GM21786 (cell line): ENCODE measurements at regions not wholly inside any gene's neighbourhood (a gene's known extent, or its start where the extent isn't known, plus 50 kb on each side); places are given as distances from the start of the nearest gene placed in this dataset.

Source experiments
- ATAC-seq: cut with Tn5 transposase; IDR thresholded peaks from one replicate; pipeline ENCODE4 v1.9.1; 2021; ENCODE audit not compliant: unreplicated experiment

DNA sequence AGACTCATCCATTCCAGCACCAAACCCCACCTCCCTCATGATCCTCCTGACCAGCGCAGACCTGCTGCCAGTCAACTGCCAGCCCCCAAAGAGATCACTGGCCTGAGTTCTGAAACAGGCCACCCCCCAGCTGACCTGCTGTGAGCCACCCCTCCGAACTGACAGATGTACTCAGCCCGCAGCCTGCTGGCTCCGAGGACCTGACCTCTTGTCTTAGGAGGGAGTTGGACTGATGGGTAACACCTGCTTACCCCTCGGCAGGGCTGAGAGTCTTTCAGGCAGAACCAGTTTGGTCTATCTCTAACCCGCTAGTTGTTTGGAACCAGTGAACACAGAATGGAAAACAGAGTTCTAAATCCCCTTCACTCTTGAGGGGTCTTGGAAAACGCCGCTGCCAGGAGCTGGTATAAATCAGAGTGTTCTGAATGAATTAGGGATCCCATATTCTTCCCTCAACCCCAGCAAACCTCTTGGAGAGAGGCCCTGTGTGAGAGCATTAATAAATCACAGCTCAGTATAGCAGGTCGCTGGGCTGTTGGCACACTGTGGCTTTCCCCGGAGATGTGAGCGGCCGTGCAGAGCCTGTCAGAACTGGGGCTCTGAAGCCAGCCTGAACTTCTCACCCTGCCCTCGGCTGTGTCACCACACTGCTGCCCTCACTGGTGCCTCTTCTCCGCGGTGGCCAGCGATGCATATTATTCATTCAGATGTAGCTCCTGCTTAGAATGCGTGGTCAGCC, 165.1 kb upstream of the NCAM1 start:
- ATAC-seq, result no peak

DNA sequence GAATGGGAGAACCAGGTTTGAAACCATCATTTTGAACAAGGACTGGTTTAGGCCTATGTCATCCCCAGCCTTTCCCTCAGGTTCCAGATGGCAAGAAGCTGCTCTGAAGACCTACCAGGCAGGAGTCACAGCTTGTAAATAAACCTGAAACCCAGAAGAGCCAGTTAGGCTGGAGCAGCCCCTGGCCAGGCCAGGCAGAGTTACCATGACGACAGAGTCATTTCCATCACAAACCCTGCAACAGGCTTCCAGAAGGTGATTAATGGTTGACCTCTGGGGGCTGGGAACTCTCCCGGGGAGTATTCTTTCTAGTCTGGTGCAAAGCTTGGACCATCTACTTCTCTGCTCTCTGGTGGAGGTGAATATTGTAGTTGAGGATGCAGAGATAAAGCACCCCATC, 164.1 kb upstream of the NCAM1 start:
- ATAC-seq, result no peak

DNA sequence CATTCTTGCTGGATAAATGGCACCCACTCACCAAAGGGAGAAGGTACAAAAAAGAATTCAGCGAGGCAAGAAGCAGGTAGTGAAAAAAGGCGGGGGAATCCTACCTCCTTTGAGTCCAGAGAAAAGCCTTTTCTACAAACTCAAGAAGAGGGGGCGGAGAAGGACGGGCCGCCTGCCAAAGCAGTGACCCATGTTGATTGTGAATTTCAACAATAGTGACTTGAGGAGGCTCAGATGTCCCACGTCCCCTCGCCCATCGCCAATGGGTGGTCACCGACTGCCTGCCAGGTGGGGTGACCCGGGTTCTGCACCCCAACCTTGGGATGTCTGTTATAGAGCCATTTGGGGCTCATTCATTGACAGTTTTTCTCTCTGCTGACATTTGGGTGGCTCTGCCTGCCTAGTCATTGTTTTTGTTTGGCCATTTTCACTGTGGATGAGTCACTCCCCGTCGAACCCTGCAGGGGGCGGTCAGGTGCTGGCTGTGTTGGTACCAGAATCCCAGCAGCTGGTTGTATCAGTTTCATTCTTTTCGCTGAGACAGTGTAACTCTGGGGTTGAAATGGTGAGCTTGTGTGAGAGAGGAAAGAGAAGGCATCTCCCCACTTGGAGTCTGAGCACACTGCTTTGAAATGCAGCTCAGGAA, 163.4 kb upstream of the NCAM1 start:
- no peak for ATAC-seq

DNA sequence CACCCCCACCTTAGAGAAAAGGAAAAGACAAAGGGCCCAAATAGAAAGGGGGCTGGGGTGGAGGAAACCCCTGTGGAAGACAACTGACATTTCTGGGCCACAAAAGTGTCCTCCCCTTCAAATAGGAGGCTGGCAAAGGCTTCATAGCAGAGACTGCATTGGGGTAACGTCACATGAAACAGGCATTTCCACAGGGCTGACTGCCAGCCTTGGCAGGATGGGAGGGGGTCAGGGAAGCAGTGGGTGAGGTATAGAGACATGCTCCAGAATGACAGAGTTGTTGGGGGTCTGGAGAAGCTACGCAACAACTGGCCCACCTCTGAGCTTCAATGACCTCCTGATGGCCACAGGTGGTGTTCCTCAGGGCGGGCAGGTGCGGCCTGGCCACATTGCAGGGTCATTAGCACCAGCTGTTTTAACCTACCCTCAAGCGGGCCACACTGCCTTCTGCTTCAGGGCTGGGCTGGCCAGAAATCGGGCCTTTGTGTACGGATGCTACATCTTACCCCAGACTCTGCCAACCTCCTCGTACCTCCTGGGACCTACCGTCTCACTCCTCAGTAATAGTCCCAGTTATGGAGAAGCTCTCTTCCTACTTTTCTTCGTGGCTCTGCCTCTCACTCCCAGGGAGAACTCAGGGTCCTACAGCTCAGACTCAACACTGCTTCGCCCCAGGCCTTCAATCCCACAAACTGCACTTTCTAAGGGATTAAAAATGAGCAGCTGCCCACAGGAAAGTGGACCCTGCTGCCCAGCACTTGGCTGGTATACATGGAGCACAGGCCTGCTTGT, 160.0 kb upstream of the NCAM1 start:
- ATAC-seq, result no peak

DNA sequence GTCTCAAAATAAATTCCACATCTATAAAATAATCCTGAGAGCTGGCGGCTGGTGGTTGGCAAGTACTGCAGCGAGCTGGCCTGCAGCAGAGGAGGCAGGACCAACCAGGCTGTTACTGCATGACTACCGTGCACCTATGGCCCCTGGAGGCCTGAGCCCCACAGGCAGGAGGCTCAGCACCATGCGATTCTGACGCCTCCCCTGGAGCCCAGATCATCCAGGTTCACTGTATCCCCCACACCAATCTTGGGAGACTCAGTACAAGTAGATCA, 159.5 kb upstream of the NCAM1 start:
- no peak for ATAC-seq

DNA sequence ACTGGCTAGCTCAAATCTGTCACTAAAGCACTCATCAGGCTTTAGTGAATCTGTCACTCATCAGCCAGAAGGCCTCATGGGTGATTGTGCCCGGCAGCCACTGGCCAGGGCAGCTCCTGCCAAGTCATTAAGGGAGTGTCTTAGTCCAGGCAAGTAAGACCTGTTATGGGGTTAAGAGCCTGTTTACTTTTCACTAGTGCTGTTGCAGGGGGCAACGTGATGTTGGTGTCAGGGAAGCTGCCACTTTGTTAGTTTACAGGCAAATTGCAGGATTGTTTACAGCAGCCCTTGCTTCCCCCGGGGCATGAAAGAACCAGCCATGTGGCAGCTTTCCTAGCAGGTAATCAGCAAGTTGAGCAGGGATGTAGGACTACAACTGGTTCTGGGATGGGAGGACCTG, 155.6 kb upstream of the NCAM1 start:
- no peak for ATAC-seq

DNA sequence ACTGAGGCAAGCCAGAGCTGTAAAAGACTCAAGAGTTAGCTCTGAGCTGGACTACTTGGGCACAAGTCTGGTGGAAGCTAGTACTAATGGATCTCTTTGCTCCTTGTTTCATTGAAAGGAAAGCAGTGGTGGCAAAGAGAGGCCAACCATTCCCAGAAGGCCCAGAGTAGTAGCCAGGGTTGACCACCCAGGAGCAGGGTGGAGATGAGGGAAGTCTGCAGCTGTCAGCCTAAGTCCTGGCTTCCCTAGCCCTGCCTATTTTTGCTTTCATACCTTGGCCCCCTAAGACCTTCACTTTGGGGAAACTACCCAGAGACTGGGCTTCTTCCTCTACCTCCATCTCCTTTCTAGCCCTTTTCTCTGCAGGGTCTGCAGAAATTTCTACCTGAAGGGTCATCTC, 155.0 kb upstream of the NCAM1 start:
- ATAC-seq, result no peak

DNA sequence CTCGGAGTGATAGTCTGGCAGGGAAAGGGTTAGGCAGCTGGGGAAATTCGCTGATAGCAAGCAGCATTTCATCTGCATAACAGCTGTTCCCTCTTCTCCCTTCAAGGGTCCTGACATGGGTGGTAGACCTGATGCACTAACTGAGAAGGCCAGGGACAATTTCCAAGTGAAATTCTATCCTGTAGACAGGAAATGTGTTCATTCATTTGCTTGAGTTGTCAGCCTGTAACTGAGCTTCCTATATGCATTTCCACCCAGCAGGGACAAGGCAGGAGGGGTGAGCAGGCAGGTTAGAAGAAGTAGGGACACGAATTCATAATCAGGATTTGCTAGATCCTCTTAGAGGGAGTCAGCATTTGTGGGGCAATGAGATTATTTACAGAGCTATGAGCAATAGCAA, 154.3 kb upstream of the NCAM1 start:
- ATAC-seq, result no peak

DNA sequence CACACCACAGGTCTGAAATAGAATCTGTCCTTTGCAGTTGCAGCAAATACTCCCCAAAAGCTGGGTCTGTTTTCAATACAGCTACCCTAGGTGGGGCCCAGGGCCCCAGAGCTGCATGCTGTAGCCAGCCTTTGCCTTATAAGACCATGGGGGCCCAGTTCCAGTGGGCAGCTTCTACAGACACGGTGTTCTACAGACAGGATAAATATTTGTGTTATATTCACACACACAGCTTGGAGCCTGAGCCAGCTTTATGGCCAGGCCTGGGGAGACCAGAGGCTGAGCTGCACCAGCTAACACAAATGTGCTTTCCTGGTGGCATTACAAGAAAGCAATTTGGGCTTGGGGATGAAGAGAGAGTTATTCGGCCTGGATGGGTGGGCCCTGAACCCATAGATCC, 151.8 kb upstream of the NCAM1 start:
- ATAC-seq, result no peak

DNA sequence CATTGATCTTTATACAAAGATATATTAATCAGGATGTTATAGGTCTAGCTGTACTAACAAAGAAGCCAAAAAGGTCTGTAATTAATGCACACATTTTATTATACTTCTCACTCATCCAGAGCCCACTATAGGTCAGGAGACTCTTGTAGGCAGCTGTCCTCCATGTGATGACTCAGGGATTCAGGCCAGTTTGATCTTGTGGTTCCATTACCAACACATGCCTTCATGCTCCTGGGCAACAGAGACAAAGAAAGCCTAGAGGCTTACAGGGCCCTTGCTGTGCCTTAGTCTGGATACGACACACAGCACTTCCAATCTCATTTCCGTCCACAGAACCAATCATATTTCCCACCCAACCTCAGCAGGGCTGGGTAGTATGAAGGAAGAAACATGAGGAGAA, 150.3 kb upstream of the NCAM1 start:
- no peak for ATAC-seq

DNA sequence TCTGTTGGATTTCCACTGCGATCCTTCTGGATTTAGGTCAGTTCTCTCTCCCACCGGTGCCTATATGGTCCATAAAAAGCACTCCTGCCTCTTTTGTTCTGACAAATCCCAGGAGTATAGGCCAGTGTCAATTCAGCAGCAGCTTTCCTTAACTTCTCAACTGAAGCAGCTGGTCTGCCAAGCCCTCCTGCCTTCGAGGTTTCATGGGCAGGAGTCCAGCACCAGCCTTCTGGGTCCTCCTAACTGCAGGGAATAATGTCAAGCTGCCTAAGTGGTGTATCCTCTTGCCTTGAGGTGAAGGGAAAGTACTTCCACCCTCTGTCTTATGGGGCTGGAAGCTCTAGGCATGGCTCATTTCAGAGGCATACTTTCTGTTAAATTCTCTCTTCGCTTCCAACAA, 149.4 kb upstream of the NCAM1 start:
- ATAC-seq, result no peak

DNA sequence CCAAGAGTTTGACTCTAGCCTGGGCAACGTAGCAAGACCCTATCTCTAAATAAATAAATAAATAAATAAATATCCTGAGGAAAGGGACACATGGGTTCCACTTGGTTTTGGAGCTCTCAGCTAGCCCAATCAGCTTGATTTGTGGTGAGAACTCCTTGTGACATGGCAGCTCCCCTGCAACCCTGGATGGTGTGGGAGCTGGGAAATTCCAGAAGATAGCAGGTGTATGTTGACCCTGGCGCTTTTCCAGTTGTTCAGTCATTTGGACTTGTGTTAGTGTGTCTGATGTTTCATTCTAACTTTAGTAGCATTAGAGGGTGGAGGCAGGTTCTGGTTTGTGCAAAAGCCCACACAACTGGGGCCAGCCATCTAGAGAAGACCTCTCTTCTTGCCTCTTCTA, 148.5 kb upstream of the NCAM1 start:
- no peak for ATAC-seq

DNA sequence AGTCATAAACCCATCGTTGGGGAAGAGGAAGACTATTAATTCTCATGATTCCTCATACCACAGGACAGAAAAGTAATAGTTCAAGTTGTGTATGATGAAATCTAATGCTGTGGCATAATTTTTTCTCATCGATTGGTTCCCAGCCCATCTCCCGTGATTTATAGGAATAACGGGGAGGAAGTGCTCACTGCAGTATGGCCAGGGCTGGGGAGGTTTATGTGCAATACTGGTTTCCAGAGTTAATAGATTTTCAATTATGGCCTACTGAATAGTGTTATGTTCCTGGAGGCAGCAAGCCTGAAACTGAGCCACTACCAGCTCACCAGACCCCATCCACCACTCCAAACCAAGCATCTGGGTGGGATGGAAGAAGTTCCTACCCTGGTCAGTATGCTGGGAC, 147.1 kb upstream of the NCAM1 start:
- no peak for ATAC-seq

DNA sequence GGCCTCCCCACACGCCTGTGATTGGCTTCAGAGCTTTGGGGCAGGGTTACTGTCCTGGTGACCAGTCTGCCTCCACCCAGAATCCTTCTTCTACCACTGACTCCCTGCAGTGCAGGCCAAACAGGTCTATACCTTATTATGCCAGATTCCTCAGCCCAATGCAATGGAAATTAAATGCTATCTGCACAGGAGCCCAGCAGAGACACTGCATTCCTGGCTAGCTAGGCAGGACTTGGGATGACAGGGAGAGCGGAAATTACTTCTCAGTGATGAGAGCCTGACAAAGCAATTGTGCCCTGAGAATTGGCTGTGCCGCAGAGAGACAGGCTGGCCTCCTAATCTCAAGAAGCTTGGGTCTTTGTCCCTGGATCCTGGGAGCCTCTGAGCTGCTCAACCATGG, 143.8 kb upstream of the NCAM1 start:
- ATAC-seq, result no peak

DNA sequence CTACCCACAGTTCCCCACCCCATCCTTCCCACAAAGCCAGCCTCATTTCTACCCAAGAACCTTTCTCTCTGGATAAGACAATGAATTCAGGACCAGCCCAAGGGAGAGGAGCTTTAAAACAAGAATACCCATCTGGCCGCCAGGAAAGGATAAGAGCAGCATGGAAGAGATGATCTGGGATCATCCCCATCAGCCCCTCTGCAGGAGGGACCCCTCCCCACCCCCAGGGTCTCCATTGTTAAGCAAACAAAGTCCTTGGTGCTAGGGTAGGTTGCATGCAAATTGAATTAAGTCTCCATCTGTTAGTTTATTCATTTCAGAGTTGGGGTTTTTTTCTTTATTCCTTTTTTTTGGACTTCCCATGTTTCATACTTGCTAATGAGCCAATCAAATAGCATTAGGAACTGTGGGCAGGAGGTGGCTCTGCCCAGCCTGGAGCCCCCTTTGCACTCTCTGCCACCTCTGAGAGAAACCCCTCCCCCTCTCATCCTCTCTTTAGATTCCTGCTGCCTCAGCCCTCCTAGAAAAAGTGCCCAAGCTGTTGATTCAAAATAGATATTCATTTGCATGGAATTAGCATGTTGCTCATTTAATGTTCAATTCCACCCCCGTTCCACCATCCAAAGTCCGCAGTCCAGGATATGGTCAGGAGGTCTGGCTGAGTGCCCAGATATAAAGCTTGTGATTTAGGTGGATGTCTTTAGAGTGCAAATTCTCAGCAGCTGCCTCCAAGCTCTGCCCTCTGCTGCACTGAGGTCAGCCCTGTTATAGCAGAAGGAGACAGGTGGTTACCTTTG, 138.5 kb upstream of the NCAM1 start:
- ATAC-seq, result no peak

DNA sequence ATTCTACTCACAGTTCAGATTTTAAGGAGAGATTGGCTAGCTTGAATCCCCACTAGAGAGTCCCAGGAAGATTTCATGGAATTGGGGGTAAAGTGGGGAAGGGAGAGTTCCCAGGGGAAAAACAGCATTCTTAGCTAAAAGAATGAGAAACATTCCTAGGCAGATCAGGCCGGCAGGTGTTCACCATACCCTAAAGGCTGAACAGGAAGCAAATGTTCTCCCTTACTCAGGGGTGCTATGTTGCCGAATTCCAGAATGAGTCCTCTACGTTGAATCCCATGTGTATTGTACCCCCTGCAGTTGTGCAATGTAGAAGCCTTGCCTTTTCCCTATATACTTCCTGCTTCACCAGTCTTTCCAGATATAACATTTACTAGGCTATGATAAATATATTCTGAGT, 135.2 kb upstream of the NCAM1 start:
- no peak for ATAC-seq

DNA sequence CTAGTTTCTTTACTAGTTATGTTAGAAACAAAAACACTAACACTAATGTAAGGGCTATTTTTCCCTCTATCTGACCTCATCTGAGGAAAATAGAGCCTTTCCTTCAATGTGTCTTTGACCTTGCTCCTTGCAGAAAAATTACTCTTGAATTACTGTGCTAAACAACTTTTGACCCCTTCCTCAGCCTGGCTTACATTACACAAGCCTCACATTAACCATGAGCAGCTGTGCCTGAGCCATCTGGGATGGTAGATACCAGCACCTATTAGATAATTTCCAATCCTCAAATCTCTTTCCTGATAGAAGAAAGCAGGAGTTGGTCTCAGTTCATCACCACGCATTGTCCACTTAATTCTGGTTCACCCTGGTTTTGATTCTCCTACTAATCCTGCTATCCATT, 134.4 kb upstream of the NCAM1 start:
- no peak for ATAC-seq

DNA sequence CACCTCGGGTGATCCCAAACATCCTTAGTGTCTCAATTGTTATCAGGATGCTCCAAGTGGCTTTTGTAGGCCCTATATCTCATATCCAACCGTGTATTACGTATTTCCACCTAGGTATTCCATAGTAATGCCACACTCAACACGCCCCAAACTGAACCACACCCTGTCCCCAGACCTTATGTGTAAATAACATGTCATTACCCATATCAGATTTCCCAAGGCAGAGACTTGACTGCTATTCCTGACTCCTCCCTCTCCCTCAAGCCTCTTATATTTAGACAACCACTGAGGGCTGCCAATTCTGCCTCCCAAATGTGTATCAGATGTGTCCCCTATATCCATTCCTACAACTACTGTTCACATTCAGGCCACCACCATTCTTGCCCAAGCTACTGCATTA, 132.8 kb upstream of the NCAM1 start:
- ATAC-seq, result no peak

DNA sequence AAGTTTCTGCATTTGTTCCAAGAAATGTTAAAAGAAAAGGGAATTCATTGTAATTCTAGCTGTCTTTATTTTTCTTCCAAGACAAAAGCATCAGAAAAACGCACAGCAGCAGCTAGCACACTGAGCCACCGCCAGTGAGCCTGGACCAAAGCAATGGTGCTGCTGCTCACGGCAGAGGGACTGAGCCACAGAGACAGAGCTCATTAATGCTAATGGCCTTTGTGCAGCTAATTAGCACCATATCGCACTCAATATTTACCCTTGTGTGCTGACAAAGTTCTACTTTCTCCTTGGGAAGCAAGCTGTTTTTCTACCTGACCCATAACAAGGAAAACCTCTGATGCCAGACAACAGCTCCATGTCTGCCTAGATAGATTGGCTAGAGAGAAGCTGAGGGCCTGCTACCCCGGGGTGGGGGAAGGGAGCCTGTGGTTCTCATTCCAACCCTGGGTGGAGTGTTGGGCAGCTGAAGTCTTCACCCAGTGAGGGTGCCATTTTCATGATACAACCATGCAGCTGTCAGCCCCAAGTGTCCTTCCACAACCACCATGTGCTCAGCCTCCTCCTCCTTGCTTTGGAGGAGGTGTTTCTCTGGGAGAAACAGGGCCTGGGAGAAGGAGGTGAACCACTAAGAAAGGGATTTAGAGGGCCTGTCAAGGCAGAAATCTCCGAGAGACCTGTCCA, 131.1 kb upstream of the NCAM1 start:
- no peak for ATAC-seq

DNA sequence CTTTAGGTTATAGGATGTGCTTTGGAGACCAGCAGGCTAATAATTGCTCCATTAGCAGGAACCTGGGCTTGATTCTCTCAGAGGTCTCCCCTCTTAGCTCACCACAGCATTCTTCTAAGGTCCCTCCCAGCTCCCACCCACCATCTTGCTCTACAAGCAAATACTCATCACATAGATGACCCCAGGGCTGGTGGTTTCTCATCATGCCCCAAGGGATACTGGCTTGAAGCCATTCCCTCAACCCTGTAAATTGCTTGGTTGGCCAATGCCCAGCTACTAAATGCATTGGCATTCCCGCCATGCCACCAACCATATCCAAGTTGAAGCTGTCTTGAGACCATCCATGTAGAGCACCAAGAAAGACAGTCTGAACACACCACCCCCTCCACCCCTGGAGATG, 130.2 kb upstream of the NCAM1 start:
- no peak for ATAC-seq
